HG03064 (cell line): ENCODE measurements at regions not wholly inside any gene's neighbourhood (a gene's known extent, or its start where the extent isn't known, plus 50 kb on each side); places are given as distances from the start of the nearest gene placed in this dataset.

Source experiments
- ATAC-seq: cut with Tn5 transposase; IDR thresholded peaks from one replicate; pipeline ENCODE4 v1.9.1; 2021; ENCODE audit warnings: low read depth; ENCODE audit not compliant: unreplicated experiment

GRCh38 chr16:6124136-6124535 is 1026.5 kb upstream of the EEF2KMT start:
- ATAC-seq: no peak

GRCh38 chr16:6122401-6122800 is 1024.8 kb upstream of the EEF2KMT start:
- ATAC-seq: no peak

- no peak for ATAC-seq
Observed at GRCh38 chr16:6114691-6115090, 1017.1 kb upstream of the EEF2KMT start.

GRCh38 chr16:6113749-6114148 is 1016.2 kb upstream of the EEF2KMT start:
- no peak for ATAC-seq

GRCh38 chr16:6112700-6113099 is 1015.1 kb upstream of the EEF2KMT start:
- ATAC-seq: no peak

GRCh38 chr16:6111390-6111789 is 1013.8 kb upstream of the EEF2KMT start:
- no peak for ATAC-seq

- ATAC-seq: no peak
Observed at GRCh38 chr16:6110346-6110745, 1012.8 kb upstream of the EEF2KMT start.

- ATAC-seq: no peak
Observed at GRCh38 chr16:6106061-6106460, 1008.5 kb upstream of the EEF2KMT start.

GRCh38 chr16:6105115-6105514 is 1007.5 kb upstream of the EEF2KMT start:
- ATAC-seq: no peak

GRCh38 chr16:6104428-6104827 is 1006.8 kb upstream of the EEF2KMT start:
- no peak for ATAC-seq

- no peak for ATAC-seq
Observed at GRCh38 chr16:6103561-6103960, 1006.0 kb upstream of the EEF2KMT start.

- ATAC-seq: no peak
Observed at GRCh38 chr16:6099102-6099501, 1001.5 kb upstream of the EEF2KMT start.

- ATAC-seq: no peak
Observed at GRCh38 chr16:6096931-6097670, 999.5 kb upstream of the EEF2KMT start.

- ATAC-seq: no peak
Observed at GRCh38 chr16:6095414-6095813, 997.8 kb upstream of the EEF2KMT start.

GRCh38 chr16:6091021-6091420 is 993.4 kb upstream of the EEF2KMT start:
- no peak for ATAC-seq

GRCh38 chr16:6081320-6081976 is 983.9 kb upstream of the EEF2KMT start:
- no peak for ATAC-seq

GRCh38 chr16:6076631-6077030 is 979.0 kb upstream of the EEF2KMT start:
- ATAC-seq: no peak

GRCh38 chr16:6068063-6068462 is 970.5 kb upstream of the EEF2KMT start:
- no peak for ATAC-seq

GRCh38 chr16:6066652-6067051 is 969.1 kb upstream of the EEF2KMT start:
- no peak for ATAC-seq

- ATAC-seq: no peak
Observed at GRCh38 chr16:6063526-6063925, 965.9 kb upstream of the EEF2KMT start.

- ATAC-seq: no peak
Observed at GRCh38 chr16:6059671-6060070, 962.1 kb upstream of the EEF2KMT start.

- ATAC-seq: no peak
Observed at GRCh38 chr16:6057821-6058220, 960.2 kb upstream of the EEF2KMT start.
